Superior temporal gyrus (tissue), 1 donor: ENCODE measurements at regions not wholly inside any gene's neighbourhood (a gene's known extent, or its start where the extent isn't known, plus 50 kb on each side); places are given as distances from the start of the nearest gene placed in this dataset.

Experiments used
- DNase-seq: peaks from one replicate; pipeline ENCODE4 v3.0.0-alpha.2; 2016; ENCODE audit errors: extremely low spot score

DNA sequence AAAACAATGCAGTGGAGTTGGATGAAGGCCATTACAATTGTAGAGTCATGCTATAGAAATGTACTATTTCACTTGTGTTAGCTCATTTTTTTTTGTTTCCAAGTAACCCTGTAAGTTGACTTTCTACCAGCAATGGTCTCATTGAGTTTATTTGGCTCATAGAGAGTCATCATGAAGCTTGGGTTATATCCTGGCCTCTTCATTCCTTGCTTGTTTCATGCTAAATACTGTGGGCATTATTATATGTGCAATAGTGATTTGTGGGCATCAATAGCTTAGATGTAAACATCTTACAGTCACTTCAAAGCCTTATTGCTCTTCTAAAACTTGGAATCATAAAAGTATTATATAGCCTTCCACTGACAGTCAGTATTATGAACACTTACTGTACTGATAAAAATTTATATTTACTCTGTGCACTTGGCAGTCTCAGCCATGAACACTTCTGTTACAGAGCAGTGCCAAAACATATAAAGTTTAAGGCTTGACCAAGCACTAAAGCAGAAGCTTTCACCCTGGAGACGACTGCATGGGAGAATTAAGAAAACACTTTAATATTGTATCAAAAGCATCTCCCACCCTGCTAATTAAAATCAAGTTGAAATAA is 751.2 kb downstream of the SATB2 start:
- DNase-seq: no peak

DNA sequence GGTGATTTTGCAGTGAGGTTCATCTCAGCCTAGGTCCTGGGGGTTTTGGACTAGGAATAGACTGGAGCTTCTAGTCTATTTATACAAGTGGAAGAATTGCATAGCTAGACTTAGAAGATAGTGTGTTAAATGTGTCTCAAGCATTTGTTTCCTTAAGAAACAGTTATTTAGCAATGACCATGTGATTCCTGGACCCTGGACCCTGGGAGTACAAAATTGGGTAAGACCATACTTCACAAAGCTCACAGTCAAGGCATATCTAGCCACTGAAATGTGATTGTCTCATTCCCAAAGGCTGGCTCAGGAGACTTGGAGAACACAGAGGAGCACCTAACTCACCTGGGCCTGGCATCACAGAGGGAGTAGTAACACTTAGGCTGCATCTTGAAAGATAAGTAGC is 754.5 kb downstream of the SATB2 start:
- DNase-seq: no peak

DNA sequence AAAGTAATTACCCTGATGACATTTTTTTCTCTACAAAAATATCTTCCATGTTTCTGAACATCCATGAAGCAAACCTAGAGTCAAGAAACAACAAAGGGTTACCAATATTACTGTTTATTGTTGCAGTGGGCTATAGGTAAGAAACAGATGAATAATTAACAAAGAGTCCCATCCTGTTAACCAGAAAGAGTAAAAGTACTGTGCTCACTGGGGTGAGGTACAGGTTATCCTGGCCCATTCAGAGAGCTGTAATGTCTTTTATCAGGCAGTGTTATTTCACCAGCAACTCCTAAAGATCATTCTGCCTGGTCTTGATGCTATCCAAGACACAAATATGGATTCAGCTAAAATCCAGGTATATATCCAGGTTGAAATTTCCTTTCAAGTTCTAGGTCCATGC is 754.9 kb downstream of the SATB2 start:
- no peak for DNase-seq

DNA sequence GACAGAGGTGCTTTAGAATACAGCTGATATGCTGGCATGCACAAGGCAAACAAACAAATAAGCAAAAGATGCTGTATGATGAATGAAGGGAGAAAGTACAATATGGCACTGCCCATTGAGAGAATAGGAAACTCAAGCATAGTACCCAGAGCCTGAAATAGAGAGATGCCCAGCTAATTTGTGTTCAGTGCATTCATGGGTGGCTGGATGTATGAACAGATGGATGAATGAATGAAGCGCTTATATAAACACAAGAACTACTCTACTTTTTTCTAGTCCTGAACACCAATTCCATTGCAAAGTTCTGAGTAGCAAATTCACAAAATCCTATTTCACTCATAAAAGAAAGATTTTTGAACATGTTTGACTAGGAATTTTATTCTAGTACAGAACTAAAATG is 756.3 kb downstream of the SATB2 start:
- DNase-seq: no peak

DNA sequence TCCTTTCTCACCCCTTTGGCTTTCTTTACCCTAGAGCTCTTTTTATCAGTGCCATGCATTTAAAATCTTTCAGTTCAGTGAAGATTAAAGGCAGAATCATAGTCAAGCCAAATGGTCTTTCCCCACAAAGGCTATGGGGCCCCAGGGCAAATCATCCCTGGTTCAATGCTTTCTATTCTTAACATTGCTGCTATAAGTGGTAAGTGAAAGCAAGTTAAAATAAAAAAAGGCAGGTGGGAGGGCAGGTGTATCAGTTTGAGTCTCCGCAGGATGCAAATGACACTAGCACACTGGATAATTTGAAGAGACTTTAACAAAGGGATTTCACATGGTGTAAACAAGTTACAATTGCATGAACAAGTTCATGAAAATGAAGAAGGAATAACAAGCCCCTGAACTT is 757.4 kb downstream of the SATB2 start:
- no peak for DNase-seq

DNA sequence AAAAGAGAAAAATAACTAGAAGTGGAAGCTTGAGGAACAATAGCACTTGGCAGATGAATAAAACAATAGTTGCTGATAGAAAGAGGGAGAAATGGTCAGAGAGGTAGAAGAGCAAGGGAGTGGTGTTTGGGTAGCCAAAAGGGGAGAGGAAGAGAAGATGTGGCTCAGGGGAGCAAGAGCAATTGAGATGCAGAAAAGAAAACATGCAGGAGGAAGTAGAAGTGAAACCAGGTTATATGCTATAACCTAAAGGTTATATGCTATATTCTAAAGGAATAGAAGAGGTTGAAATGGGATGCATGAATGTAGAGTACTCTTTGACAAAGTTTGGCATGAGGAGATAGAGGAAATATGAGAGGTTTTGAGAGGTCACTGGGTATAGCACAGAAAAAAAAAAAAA is 759.5 kb downstream of the SATB2 start:
- no peak for DNase-seq

DNA sequence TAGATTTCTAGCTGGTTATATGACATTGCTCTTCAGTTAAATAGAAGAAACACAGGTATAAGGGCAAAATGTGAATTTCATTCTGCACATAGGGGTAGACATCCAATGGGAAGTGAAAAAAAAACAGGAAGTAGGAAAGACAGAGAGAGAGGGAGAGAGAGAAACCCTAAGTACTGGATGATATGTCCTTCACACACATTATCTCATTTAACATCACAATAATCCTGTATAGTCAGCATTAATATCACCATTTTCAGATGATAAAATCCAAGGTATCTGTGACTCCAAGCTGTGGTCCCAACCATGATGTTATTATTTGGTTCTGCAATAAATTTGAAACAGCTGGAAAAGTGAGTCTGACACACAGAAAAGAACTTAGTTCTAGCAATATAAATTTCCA is 759.9 kb downstream of the SATB2 start:
- no peak for DNase-seq

DNA sequence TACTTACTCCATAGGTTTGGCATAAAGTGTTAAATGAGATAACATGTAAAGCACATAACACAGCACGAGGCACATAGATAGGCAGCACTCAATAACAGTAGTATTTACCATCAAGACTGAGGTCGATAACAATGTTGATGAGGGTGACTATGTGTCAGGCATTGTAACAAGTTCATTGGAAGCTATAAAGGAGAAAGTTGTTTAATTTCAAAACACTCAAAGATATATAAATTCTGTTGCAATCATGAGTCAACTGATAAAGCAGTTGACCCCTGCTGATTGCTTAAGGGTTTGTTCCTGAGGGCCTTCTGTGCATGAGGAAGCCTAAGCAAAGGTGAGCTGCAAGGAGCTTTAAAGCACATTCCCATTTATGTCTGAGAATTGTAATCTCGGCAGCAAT is 760.5 kb downstream of the SATB2 start:
- DNase-seq: no peak

DNA sequence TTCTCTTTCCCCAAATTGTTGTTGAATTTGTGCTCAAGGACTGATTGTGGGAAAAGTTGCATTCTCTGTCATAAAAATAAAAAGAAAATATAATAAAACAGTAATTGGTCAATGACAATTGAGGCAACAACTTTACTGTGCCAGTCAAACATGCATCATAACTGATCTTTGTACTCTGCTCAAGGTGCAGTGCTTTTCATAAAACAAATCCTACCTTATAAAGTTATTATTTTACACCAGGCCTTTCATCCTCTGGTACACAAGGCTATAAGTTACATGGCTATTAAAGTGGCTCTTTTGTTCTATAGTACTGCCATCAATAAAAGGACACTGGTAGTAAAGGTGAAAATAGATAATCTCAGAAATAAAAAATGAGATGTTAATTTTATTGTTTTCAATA is 761.9 kb downstream of the SATB2 start:
- no peak for DNase-seq

DNA sequence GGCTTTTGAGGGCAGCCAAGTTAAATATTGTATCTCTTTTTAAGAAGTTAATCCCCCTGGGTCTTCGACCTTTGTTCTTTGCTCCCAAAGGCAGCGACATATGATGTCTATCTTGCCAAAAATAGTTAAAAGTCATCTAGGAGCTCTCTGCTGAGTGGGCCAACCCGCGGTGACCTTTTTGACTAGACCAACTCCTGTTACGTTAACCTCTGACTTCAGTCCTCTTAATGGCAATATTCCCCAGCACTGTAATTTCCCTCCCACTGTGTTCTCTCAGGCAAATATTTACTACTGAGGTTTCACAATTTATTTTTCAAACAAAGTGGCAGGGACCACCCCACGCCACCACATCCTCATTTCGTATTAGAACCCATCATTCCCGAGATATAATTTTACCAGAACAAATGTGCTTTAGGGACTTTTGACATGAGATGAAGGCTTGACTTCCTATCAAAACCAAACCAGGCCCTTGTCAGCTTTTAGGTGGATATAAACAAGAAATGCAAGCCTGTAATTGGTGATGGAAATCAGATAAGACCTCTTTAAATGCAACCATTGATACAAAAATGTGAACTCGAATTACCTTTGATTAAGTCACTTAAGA is 764.7 kb downstream of the SATB2 start:
- DNase-seq: no peak

DNA sequence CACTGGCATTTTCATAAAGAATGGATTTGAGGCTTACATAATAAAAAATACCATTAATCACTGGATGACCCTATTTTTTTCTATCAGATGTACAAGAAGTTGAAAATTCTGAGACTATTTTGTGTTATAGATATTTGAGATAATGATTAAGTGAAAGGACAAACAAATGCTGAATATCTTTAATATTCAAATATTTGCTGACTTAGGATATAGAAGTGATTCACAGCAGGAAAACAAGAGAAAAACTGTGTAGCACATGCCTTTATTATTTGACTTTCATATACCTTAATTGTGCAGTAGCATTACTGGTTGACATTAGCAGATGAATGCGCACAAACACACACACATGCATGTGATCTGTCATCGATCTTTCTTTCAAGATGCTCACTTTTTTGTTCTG is 766.5 kb downstream of the SATB2 start:
- no peak for DNase-seq

DNA sequence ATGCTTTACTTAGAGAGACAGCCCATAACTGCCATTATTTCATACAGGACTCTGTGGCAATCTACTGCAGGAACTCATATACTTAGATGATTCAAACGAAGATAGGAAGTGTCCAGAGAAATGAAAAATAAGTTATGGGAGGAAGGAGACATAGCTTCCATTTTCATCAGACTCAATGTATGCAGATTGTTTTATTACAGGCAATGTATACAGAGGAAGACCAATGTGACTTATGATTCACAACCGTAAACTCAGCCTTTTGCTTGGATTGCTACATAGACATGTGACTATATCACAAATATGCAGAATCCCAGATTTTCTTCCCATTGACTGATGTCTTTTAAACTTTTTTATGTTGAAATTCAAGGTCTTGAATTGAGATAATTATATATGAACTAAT is 793.4 kb downstream of the SATB2 start:
- DNase-seq: no peak

DNA sequence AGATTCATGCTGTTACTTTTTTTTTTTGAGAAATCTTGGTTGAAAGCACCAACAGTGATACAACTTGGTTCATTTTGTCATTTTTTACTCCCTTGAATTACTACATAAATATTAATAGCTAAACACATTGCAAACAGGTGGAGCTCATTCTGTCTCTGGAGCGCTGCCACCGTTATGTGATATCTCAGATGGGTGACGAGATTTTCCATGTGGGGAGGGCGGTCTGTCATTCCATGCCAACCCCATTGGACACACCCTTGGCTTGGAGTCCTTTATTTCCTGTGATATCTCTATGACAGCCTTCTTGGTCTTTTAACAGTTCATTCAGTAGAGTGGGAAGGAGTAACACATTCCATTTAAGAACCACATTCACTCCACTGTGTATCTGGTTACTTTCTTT is 794.8 kb downstream of the SATB2 start:
- DNase-seq: no peak

DNA sequence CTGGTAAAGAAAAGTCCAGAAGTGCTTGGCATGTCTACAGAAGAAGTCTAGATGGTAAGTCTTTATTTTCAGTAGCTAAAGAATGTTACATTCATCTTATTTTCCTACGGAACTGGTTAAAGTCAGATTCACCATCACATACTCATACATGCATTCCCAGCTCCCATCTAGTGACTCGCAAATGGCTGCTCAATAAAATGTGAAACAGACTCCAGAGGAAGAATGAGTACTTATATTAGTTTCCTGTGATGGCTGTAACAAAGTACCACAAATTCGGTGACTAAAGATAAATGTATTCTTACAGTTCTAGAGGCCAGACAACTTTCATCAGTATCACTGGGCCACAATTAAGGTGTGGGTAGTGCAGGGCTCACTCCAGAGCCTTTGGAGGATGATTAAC is 797.2 kb downstream of the SATB2 start:
- DNase-seq: no peak

DNA sequence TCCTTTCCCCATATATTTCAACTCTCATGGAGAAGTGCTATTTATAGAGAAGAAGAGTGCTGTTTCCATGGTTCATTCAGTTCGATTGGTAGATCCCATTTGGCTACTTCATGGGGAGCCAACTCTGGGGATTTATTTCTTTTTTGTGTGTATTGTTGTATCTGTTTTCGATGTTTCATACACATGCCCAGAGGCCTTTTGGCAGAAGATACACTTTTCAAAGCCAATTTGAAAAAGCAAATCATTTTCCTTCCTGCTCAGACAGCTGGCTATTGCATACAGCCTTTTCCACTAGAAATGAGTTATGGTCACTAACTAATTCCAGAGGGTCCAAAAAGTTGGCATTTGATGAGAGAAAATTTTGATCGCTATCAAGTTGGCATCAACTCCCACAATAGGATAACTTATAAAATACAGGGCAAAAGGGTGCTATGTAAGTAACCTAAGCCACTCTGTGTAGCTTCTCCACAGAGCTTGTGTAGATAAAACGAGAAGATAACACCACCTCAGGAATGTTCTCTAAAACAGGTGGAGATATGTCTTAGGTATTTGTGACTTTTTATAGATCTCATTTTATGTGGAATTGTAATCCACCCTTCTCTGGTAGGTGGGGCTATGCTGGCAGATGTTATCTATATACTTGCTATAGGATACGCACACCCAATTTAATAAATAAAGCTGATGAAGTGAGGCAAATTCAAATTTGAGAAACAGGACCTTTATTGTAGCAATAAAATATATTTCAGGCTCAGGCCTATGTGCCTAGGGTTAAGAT is 798.5 kb downstream of the SATB2 start:
- no peak for DNase-seq

DNA sequence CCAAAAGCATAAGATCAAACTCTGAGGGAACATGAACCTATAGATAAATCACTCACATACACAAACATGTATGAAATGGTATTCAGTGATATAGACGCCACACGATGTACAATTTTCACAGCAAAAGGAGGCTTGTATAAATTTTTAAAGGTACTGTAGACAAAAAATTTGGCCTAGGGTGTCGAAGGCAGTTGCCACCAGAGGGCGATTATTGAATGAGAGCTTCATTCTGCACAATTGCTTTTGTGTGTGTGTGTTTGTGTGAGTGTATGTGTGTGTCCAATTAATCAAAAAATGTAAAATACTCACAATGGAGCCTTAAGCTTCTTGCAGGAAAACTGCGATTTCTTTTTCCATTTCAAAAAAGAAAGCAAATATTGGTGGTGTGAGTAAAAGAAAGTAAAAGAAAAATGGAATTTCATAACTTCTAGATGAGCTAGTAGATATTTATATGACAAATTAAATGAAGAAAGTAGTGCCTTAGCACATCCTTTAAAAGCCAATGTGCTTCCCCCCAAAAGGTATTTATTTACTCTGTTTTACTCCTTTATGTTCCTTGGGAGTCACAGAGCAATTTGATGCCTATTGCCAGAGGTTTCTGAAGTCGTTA is 800.1 kb downstream of the SATB2 start:
- DNase-seq: peak; percentile 66

DNA sequence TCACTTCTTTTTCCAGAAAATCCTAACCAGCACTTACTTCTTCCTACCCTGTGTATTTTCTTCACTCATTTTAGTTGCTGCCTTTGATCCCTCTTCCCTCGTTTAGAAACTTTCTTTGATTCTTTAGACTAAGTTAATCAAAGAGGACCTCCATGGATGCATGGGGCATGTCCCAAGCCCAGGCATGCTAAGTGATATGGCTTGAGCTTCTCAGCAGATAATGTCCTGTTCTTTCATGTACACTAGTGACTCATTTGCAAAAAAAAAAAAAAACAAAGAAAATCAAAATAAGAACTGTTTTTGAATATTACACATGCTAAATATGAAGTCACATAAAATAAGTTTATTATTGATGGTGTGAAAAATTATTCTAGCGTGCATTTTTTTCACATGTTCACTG is 800.9 kb downstream of the SATB2 start:
- DNase-seq: no peak

DNA sequence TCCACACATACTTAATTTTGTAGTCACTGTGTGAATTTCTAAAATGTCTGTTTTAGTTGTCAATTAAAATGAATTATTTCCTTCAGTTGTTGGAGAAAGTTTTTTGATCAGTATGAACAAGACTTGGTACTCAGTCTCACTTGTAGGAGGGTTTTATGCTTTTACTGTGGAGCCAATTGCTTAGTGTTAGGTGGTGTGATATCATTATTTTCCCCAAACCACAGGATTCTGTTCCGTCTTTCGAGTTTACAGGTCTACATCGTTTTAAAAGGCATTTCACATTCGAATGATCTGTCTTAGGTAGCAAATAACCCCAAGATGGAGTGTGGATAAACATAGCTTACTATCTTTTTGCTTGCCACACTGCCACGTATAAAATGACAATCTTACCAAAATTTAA is 803.1 kb downstream of the SATB2 start:
- DNase-seq: peak; percentile 33

DNA sequence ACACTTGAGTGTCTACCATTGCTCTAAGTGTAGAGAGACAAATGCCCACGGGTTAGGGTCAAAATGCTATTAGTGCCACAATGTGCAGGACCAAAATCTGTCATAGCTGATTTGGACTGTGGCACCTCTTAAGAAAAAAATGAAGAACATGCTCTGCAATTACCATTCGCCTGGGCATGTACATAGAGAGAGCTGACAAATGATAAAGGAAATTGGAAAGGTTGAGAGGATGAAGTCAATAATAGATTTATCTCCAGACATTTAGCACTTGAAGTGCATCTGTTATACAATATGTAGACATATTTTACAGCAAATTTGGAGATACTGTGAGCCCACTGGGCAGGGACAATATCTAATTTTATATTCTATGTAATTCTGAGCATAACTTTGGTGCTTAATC is 804.4 kb downstream of the SATB2 start:
- DNase-seq: no peak

DNA sequence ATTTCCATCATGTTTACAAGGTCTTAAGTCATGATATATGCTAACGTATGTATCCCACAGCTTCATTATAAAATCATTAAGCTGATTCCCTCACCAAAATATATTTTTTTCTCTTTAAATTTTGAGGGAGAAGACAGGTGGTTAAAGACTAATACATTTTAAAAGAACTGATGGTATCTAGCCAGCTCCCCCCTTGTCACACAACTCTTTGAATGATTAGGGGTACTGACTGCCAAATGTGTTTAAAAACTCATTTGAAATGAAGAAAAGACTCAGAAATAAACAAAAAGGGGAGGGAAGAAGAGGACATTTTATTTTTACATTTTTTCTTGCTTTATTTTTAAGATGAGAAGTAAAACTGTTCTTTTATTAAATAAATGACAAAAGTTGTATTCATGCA is 805.3 kb downstream of the SATB2 start:
- DNase-seq: no peak

DNA sequence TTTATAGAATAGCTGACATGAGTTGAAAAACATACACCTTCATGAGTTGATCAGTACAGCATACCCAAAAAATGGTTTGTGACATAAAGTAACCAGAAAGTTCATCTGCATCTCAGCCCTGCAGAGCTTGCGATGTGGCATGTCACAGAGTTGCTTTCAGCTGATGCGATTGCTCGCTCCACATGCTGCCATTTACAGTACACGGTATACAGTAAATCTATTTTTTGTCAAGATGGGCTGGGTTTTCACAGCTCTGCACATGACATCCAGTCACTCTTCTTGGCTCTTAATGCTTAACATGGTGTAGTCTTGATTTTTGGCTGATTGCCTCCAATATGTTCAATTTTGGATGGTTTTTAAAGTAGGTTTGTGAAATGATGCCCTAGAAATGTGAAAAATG is 811.9 kb downstream of the SATB2 start:
- no peak for DNase-seq

DNA sequence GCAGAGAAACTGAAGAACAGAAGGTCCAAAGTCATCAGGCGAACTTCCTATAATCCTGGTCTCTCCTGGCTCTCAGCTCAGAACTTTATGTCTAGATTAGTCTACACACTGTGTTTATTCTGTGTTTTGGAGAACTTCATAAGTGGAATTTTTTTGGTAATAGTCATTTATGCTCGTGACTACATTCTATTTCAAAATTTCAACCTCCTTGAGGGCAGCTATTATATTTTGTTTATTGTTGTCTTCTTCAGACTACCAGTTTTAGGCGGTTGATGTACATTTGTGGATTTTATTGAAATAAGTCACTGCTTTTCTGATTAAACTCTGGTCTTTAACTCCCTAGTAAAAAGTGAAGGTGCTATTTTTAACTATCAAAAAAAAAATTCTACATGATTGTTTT is 816.6 kb downstream of the SATB2 start:
- no peak for DNase-seq

DNA sequence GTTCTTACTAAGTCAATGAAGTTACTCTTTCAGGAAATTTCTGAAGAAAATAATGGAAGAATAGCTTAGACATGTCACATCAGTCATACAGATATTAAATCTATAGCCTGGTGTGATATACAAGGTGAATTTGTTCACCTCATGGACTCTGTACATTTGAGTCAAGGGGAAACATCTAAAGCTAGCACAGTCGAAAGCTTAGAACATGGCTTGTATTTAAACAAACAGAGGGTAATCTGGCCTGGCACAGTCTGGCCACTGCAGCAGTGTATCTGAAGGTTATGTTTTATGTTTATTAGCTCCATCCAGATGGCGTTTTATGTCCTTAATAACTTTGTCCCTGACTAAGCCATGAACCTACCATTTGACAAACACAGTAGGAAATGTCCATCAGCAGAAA is 817.3 kb downstream of the SATB2 start:
- no peak for DNase-seq
